ENCODE measurements at regions not wholly inside any gene's neighbourhood (a gene's known extent, or its start where the extent isn't known, plus 50 kb on each side); places are given as distances from the start of the nearest gene placed in this dataset.
A peak's percentile ranks its signal among the peaks of the same experiment; 100 is the strongest.

GRCh38 chr6:170176136-170176897 is 114.6 kb downstream of the DLL1 start:
- POLR2A ChIA-PET (ENCODE audit: partially characterized antibody): no interaction called here
- CTCF ChIA-PET (ENCODE audit: partially characterized antibody): interaction anchor here (1.0 kb wide), 1 partner anchor 28 kb away, joined by 4 read pairs; no protein-coding TSS in a partner anchor
- Histone ChIP-seq H3K79me1 (ENCODE audit: low read depth, low read length) (no peaks in the 10 kb centered on the region), H3K36me3 (ENCODE audit: control insufficient read depth in 2 of 4, insufficient read depth in 4 of 4, low read length in 3 of 4) (peaks cover 0 to 3% (median 0%) of the 10 kb centered on the region in 4 experiments; a peak in 1 of 8 replicates), H3K27ac (ENCODE audit: low read depth, low read length) (no peak overlapping the region), H3K56ac (replicated peaks; ENCODE audit: insufficient read length, low read depth, low read length) (no peak overlapping the region), H2BK5ac (ENCODE audit: low read depth, low read length) (no peak overlapping the region), H2BK15ac (ENCODE audit: low read length) (no peak overlapping the region), H4K5ac (ENCODE audit: insufficient read length, low read depth, low read length) (no peak overlapping the region), H3K79me2 (ENCODE audit: control insufficient read depth in 1 of 2, insufficient read depth in 2 of 2, low read length in 2 of 2) (no peaks in the 10 kb centered on the region), H2BK120ac (replicated peaks; ENCODE audit: low read depth, low read length) (no peak overlapping the region), H3K14ac (ENCODE audit: insufficient read length) (no peak overlapping the region), H3K4ac (replicated peaks; ENCODE audit: insufficient read length, low read depth, low read length) (no peak overlapping the region), H4K91ac (replicated peaks; ENCODE audit: insufficient read length, low read length) (no peak overlapping the region), H3K18ac (ENCODE audit: extremely low read depth, low read length) (no peak overlapping the region), H4K8ac (ENCODE audit: extremely low read depth, insufficient read depth, low read length) (no peak overlapping the region; the same call in 1 of the 2 replicates), H2AK5ac (ENCODE audit: low read depth, low read length) (no peak overlapping the region), H3K9ac (replicated peaks in 1 of 4; ENCODE audit: extremely low read depth in 1 of 4, low read depth in 3 of 4, low read length in 3 of 4) (no peak overlapping the region), H2BK12ac (ENCODE audit: low read depth, low read length) (no peak overlapping the region), H2BK20ac (ENCODE audit: low read length) (no peak overlapping the region), H3K4me2 (ENCODE audit: insufficient read depth in 1 of 2, low read depth in 2 of 2, low read length in 2 of 2) (no peak overlapping the region), H2AFZ (ENCODE audit: low read length) (no peak overlapping the region), H4K20me1 (replicated peaks in 1 of 2; ENCODE audit: control insufficient read depth in 1 of 2, insufficient read depth in 2 of 2, low read length in 2 of 2) (no peaks in the 10 kb centered on the region), H3K9me3 (ENCODE audit: insufficient read depth in 2 of 2, low read depth in 1 of 2, low read length in 1 of 2) (peaks cover 3 to 21% of the 10 kb centered on the region in 2 experiments; a peak in 3 of 4 replicates), H3K4me1 (replicated peaks in 1 of 4; ENCODE audit: control insufficient read depth in 3 of 4, insufficient read depth in 4 of 4, low read length in 3 of 4) (no peaks in the 10 kb centered on the region; a peak in 1 of 7 replicates), H3K27me3 (replicated peaks in 1 of 4; ENCODE audit: control insufficient read depth in 3 of 4, extremely low read depth in 1 of 4, insufficient read depth in 3 of 4, low read length in 3 of 4) (no peaks in the 10 kb centered on the region; a peak in 1 of 7 replicates), H3K4me3 (ENCODE audit: extremely low read depth in 1 of 4, insufficient read depth in 2 of 4, low read depth in 3 of 4, low read length in 4 of 4) (no peak overlapping the region), H3K23me2 (ENCODE audit: low read depth, low read length) (no peaks in the 10 kb centered on the region), H3K23ac (ENCODE audit: insufficient read length) (no peak overlapping the region)
- DNase-seq (ENCODE audit: low read depth in 1 of 2, low spot score in 2 of 2) (peak in 1 of 2 experiments; percentile 33), FAIRE-seq (no peak)
- WGBS, 2 experiments (ENCODE audit: extremely low coverage in 1 of 2, insufficient coverage in 1 of 2, insufficient read length in 1 of 2, insufficient replicate concordance in 2 of 2, low coverage in 1 of 2, low lambda C conversion rate in 2 of 2, missing lambda C conversion rate in 1 of 2): 85% methylated on average over 20 of the region's 51 CpGs; no CpG with 5 or more reads in 1 of the 2 experiments
- no peak for TF ChIP-seq EP300 (IDR thresholded peaks at IDR 0.05; ENCODE audit: borderline replicate concordance in 1 of 2, low read depth in 2 of 2, low read length in 2 of 2)
- no peak for TF ChIP-seq TBP (IDR thresholded peaks at IDR 0.05; ENCODE audit: low read depth, low read length)
- no peak for TF ChIP-seq CBX5 (IDR thresholded peaks at IDR 0.05; ENCODE audit: low read depth, low read length)
- no peak for TF ChIP-seq E2F6 (IDR thresholded peaks at IDR 0.05)
- TF ChIP-seq CTCF (IDR thresholded peaks at IDR 0.05; ENCODE audit: control extremely low read depth in 1 of 3, insufficient read depth in 1 of 3, low read depth in 1 of 3, low read length in 3 of 3): no peak
- no peak for TF ChIP-seq RFX5 (IDR thresholded peaks at IDR 0.05; ENCODE audit: borderline replicate concordance, low read depth, low read length)
- no peak for TF ChIP-seq SP4 (IDR thresholded peaks at IDR 0.05; ENCODE audit: low read length)
- TF ChIP-seq PHF8 (conservative IDR thresholded peaks at IDR 0.05; ENCODE audit: low read depth, low read length): no peak

Data from H1 (cell line).